Stomach (tissue), 4 donors: ENCODE measurements at regions not wholly inside any gene's neighbourhood (a gene's known extent, or its start where the extent isn't known, plus 50 kb on each side); places are given as distances from the start of the nearest gene placed in this dataset.

ENCODE experiments used
- EP300 ChIP-seq: sonication (generic); formaldehyde crosslinking; IDR thresholded peaks from one replicate; pipeline ENCODE4 v1.6.1; 2017; ENCODE audit warnings: antibody characterized with exemption
- POLR2A ChIP-seq, 4 donors: fragments of 450-650 bp; IDR thresholded peaks; one replicate each; pipeline ENCODE4 v1.6.1; 2016; ENCODE audit warnings: antibody characterized with exemption in 4 of 4, control low read depth in 2 of 4, mild to moderate bottlenecking in 1 of 4, moderate library complexity in 1 of 4
- POLR2AphosphoS5 ChIP-seq, 3 donors: sonication (generic); formaldehyde crosslinking; IDR thresholded peaks; one replicate each; pipeline ENCODE4 v1.6.1; 2016; ENCODE audit warnings: antibody characterized with exemption in 3 of 3
- TF ChIP-seq, protein P1 (sequence below), 7 experiments: fragments of 450-650 bp in 4 of 7; fragments of 200-600 bp in 3 of 7; sonication (generic) in 3 of 7; IDR thresholded peaks; one replicate each; pipeline ENCODE4 v1.5.1; 2016 to 2019; ENCODE audit warnings: antibody characterized with exemption in 7 of 7, control low read depth in 2 of 7, mild to moderate bottlenecking in 1 of 7

- no peak for TF ChIP-seq POLR2A (IDR thresholded peaks at IDR 0.05)
- TF ChIP-seq, protein P1, sequence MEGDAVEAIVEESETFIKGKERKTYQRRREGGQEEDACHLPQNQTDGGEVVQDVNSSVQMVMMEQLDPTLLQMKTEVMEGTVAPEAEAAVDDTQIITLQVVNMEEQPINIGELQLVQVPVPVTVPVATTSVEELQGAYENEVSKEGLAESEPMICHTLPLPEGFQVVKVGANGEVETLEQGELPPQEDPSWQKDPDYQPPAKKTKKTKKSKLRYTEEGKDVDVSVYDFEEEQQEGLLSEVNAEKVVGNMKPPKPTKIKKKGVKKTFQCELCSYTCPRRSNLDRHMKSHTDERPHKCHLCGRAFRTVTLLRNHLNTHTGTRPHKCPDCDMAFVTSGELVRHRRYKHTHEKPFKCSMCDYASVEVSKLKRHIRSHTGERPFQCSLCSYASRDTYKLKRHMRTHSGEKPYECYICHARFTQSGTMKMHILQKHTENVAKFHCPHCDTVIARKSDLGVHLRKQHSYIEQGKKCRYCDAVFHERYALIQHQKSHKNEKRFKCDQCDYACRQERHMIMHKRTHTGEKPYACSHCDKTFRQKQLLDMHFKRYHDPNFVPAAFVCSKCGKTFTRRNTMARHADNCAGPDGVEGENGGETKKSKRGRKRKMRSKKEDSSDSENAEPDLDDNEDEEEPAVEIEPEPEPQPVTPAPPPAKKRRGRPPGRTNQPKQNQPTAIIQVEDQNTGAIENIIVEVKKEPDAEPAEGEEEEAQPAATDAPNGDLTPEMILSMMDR (IDR thresholded peaks at IDR 0.05), result no peak
- TF ChIP-seq EP300, result no peak
- no peak for TF ChIP-seq POLR2AphosphoS5 (IDR thresholded peaks at IDR 0.05)
Measured at GRCh38 chr1:84086616-84087015, 57.5 kb upstream of the PRKACB start.
